Stimulated activated CD4-positive, alpha-beta T cell treated with anti-CD3 and anti-CD28 coated beads, TNF-alpha, amount 100 ng/mL, for 24 hours (primary cell): ENCODE measurements at regions not wholly inside any gene's neighbourhood (a gene's known extent, or its start where the extent isn't known, plus 50 kb on each side); places are given as distances from the start of the nearest gene placed in this dataset.
"Not testable (repeated sequence)": the region's sequence is repeated elsewhere in the genome, so short reads cannot be mapped to it uniquely, and the experiment has no call there.

Source experiments
- DNase-seq, 3 experiments: peaks; one replicate each; pipeline ENCODE4 v3.0.0-alpha.2; 2020; ENCODE audit warnings: low read depth in 3 of 3

DNA sequence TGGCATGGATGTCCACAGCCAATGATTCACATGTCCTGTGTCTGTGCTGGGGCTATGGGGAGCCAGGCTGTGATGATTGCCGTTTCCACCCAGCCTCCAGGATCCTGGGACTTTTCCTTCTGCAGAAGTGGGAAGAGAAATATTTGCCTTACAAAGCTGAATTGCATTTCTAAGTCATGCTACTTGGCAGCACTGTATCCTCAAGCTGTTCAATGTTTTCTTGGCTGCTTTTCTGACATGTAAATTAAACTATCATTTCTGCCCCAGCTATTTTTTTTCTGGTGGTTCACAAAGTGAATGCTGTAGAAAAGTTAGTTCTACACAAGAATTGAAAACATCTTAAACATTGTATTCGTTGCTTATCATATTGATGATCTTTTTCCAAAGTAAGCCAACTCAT is 51.9 kb upstream of the TCERG1L start:
- no peak for DNase-seq

DNA sequence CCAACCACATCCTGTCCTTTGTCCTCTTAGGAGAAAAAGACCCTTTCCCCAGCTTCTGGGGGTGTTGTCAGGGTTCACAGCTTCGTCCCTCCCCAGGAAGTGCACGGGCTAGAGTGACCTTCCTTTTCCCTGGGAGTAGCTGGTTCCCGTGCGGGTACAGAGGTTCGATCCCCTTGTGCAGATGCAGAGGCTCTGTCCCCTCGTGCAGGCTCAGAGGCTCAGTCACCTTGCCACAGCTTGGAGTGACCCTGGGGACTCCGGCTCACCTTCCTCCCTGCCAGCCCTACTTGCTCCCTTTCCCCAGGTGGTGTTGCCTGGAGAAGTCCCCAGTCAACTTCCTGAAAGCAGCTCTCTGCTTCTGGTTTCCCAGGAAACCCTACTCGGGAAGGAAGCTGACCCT is 60.0 kb upstream of the TCERG1L start:
- no peak for DNase-seq

DNA sequence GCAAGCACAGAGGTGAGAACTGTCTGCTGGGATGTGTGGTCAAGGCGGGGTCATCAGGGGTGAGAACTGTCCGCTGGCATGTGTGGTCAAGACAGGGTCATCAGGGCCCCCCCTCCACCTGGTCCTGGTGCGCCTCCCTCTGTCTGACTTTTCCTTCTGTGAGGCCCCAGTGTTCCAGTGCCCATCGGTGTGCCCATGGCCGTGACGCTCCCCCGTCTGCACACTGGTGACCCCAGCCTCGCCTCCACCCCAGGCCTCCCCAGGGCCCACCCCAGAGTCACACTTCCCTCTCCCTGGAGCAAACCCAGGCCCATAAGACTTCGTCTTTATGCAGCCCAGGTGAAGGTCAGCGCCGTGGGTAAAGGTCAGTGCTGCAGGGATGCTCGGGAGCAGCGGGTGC is 70.1 kb upstream of the TCERG1L start:
- no peak for DNase-seq

DNA sequence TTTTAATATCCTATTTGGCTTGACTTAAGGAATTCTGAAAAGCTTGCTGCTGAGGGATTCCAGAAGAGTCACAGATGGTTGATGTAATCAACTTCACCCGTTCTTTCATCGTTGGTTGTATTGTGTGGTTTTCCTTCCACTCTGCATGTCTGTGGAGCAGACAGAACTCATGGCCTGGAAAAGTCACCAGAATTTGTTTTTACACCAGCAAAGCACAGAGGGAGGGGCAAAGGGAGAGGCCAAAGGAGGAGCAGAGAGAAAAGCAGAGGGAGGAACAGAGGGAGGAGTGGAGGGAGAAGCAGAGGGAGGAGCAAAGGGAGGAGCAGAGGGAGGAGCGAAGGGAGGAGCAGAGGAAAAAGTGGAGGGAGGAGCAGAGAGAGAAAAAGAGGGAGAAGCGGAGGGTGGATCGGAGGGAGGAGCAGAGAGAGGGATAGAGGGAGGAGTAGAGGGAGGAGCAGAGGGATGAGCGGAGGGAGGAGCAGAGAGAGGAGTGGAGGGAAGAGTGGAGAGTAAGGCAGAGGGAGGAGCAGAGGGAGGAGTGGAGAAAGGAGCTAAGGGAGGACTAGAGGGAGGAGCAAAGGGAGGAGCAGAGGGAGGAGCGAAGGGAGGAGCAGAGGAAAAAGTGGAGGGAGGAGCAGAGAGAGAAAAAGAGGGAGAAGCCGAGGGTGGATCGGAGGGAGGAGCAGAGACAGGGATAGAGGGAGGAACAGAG is 73.8 kb upstream of the TCERG1L start:
- DNase-seq = not testable (repeated sequence)

DNA sequence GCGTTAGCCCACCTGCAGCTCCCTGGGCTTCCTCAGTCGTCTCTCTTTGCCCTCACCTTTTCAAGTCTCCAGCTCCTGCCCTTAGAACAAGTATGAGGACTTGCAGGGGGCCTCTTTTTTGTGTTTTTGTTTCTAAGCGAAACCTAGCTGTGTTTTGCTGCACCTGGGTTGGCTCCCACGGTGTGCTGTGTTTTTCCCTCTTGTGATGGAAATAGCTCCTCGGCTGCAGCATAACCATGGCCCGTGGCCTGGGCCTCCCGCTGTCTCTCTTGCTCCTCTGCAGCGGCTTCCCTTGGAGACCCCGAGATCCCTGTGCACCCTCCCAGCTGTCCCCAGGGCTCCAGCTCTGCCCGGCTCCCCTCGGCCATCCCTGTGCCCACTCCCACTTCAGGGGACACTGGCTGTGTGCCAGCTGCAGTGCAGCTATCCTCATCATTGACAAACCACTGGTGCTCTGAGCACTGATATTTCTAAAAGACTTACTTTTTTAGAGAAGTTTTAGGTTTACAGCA is 75.6 kb upstream of the TCERG1L start:
- DNase-seq = no peak

DNA sequence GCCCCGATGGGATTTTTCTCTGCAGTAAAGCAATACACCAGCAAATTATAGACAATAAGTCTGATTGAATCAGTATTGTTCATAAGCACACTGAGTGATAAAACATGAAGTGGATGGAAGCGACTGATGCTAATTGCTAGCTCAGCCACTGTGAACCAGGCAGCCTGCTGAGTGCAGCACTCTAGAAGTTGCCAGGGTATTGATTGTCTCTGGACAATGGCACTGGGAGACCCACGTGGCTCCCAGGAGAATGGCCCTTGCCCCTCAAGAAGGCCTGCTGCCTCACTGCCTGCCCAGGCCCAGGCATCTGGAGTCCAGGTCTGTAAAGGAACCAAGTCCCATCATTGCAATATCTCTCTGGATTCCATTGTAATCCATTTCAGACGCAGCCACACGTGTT is 80.4 kb upstream of the TCERG1L start:
- no peak for DNase-seq

DNA sequence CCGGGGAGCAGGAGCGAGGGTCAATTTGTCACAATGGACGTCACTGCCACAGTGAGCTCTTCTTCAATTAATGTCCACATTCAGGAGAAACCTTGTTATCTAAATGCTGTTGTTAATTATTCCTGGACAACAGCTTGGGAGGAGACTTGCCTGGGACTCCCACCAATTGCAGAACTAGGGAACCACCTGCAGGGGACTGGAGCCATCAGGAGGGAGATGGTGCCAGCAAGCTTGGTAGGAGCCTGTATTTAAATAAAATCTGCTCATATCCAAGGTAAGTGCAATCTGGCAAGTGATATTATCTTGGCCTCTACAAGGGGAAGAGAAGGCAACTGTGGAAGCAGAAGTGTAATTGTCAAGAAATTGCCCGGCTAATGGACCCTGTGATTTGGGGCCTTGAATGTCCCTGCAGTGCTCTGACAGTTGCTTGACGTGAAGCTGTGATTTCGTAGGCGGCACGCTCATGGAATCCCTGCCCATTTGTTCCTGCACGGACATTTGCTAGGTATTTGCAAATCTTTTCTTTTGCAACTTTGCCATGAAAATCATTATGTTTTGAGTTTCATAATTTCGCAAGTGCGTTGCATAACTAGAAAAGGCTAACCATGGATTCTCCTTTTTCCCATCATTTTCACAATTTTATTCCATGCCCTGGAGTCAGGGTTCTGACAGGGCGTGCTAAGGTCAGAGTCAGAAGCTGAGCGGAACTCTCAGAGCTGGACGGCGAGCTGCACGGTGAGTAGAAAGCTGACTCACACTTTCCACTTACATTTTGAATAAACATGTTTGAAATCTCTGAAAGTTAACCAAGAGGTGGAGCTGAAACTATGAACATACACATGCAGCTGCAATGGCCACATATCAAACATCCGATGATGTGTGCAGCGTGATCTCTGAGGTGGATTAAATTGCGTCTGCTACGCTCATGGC is 84.9 kb upstream of the TCERG1L start:
- DNase-seq = no peak

DNA sequence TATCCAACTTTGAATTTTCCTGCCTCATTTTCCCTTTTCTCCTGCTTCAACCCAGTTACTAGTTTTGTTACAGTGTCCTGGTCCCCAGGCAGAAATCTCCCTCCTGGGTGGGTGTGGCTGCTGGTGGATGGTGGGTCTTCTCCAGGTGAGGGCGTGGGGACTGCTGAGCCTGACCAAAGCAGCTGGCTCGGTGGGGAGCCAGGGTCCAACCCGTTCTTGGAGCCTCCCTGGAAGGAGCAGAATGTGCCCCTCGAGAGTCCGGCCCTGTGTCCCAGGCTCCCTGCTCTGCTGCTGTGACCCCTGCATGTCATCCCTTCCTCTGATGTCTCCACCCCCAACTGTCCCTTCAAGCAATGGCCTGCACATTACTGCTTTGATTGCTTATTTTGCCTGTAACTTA is 86.6 kb upstream of the TCERG1L start:
- DNase-seq = no peak

DNA sequence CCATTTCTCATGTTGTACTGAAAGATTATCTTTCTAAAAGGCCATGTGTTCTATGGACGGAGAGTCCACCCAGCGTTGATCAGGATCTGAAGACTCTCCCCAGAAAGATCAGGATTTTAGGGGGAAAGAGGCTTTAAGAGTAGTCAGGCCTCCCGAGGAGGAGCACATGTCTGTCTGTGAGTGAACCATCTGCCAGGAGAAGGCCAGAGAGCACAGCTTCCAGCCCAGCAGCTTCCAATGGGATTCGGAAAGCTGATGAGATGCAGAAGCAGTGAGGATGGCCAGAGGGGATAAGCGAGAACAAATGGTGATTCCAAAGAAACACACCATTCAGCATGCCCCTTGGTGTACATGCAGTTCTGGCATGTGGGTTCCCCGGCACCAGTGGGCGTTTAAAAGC is 88.5 kb upstream of the TCERG1L start:
- no peak for DNase-seq

DNA sequence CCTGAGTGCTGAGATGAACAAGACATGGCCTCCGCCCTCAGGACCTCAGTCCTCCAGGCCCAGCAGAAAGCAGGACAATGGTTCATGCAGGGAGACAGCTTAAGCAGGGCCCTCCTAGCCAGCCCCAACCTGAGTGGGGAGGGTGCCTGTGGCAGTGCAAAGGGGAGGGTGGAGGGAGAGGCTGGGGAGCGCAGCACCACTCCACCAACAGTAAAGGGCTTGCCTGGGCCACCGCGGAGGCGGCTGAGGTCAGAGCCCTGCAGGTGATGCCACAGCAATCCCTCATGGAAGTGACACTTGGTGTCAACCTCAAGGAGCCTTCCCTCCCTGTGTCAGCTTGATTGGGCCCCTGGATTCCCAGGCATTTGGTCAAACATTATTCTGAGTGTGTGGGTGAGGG is 89.0 kb upstream of the TCERG1L start:
- DNase-seq = no peak

DNA sequence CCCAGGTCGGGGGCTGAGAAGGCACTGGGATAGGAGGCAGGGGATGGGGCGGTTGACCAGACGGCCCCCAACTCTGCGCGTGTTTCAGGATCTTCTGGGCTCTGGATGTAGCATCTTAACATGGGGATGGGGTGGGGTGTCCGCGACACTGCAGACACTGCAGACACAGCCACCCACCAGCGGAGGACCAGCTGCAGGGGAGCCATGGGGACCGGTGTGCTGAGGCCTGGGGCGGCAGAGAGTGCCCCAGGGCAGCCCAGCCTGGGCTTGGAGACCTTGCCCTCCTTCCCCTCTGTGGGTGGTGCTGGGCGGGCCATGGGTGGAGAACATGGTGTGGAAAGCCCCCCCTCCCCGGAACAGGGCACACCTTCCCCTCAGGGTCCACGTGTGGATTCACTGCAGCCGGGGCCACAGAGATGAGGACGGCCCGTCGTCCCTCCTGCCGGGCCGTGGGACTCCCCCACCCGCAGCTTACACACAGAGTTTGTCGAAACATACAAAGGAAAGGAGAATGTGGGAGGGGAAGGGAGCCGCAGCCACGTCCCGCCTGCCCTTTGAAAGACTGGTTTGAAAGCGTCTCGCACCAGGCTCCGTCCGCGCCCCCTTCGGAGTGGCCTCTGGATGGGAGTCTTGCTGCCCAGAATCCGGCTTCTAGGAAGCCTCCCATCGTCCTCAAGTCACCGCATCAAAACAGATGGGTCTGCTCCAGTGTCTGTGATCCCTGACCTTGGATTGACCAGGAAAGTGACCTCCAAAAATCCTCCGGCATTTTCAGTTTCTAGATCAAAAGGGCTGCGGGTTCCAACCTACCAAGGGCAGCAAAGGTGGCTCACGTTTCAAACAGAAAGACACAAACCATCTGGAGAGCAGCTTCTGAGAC is 91.5 kb upstream of the TCERG1L start:
- DNase-seq = no peak

DNA sequence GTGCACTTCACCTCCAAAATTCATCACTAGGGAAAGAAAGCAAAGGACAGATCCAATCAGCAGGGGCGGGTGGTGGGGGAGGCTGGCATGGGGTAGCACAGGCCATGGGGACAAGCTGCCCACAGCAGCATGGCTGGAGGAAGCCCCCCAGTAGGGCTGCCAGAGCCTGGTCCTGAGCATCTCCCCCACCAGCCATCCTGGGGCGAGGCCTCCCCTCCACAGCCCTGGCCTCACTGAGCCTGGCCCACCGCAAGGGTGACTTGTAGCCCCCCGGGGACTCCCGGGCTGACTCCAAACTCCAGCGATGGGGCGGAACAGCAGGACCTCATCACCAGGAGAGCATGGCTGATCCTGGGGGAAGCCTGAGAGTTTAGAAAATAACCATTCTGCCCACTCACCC is 92.4 kb upstream of the TCERG1L start:
- DNase-seq = no peak

DNA sequence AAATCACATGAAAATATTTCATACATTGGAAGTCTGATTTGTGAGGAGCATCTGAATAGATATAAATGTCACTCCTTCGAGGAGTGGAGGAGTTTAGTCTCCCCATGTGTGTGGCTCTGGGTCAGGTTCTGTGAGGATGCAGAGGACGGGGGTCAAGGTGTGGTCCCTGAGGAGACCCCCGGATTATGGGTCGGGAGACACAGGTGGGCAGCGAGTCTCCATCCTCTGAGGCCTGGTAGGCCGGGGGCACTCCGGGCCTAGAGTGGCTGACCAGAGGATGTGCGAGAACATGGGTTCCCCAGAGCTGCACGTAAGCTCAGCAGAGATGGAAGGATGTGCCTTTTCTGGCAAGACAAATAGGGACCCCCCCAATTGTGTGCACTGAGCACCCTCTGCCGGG is 93.4 kb upstream of the TCERG1L start:
- DNase-seq = no peak

DNA sequence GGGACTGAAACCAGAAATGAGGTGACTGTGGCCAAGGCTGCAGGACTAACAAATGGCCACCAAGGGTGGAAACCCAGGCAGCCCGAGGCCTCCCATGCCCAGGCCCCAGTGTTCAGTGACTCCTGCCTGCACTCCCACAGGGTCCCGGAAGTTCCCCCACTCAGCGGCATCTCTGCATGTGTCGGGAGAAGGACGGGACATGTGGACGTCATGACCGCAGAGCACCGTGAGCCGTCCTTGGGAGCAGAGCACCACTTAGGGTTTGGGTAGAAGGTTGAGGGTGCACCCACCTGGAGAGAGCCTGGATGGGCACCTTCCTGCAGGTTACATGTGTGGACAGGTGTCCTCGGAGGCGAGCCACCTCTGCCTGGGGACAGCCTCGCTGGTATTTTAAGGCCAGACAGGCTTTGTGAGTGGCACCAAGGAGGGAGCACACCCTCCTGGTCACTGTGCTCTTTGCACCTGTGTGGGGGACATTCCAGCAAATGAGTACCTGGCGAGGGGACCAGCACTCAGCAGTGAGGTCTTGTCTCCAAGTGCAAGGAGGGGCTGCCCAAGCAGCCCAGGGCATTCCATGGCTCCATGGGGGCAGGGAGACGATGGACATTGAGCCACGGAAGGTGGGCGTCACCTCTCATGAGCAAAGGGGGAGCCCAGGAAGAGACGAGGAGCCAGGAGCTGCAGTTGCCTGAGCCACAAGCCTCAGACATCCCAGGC is 95.3 kb upstream of the TCERG1L start:
- no peak for DNase-seq

DNA sequence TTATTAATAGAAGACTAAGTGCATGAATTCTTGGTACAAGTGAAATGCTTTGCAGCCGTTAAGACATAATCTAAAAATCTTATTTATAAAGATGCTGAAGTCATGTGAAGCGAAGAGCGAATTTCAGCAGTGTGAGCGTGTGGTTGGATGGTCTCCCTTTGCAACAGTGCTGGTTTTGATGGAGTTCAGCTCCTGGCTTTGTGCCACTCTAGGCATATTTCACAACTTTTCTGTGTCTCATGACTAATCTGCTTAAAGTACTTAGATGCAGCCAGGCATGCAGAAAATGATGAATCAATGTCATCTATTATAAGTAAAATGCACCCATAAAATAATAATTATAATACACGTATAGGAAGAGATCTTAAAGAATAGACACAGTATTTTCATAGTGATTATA is 107.2 kb upstream of the TCERG1L start:
- no peak for DNase-seq

DNA sequence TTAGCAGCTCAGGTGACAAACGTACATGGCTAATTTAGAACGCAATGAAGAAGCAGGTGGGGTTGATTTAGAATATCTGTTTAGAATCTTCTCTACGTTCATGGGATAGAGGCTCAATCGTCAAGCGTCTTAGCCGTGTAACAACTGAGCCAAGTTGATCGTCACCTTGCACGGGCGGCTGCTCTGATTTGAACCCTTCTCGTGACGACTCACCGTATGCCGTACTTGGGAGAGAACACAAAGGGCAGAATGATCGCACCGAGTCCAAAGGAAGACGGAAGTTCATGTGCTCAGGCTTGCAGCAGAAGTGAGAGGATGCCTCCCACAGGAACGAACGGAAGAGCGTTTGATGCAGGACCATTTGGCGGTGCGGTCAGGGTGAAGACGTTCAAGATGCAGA is 108.3 kb upstream of the TCERG1L start:
- DNase-seq = no peak

DNA sequence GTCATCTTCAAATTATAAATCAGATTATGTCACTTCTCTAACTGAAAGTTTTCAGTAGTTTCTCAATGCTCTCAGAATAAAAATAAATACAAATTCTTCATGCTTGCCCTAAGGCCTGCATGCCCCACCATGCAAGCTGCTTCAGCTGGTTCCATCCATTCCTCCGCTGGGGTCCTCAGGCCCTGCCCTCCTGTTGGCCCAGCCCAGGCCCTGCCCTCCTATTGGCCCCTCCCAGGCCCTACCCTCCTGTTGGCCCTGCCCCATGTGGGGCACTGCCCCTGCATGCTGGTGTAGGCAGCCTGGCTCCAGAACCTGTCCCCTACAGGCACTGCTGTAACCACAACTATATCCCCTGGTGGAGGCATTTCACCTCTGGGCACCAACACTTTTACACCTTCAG is 109.3 kb upstream of the TCERG1L start:
- no peak for DNase-seq

DNA sequence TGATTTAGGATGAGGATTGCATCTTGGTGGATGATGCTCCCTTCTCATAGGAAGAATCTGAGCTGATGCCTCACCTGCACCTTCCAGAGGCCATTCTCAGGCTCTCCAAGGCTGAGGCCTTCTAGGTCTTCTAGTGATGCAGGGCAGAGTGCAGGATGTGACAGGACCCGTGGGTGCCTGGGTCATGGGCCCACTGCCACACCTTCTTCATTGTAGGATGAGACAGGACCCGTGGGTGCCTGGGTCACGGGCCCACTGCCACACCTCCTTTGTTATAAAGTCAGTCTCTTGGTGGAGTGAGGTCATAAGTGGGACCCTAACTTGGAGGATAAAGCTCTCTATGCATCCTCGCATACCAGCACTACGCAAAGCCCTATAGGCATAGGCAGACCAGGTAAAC is 109.9 kb upstream of the TCERG1L start:
- DNase-seq = no peak

DNA sequence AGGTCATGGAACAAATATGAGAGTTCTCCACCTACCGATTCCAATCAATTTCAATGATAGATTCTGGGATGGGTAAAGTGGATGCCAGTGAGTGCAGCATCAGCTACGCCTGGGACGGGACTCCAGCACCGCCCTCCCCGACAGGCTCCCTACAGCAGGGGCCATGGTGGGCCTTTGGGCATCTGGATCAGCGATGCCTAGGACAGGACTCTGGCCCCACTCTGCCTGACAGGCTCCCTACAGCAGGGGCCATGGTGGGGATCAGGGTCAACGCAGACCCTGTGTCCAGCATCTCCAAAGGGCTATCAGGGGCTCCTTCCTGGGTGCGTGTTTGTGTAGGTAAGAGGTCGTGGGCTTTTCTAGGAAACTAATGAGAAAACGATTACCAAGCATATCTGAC is 111.2 kb upstream of the TCERG1L start:
- DNase-seq = no peak

DNA sequence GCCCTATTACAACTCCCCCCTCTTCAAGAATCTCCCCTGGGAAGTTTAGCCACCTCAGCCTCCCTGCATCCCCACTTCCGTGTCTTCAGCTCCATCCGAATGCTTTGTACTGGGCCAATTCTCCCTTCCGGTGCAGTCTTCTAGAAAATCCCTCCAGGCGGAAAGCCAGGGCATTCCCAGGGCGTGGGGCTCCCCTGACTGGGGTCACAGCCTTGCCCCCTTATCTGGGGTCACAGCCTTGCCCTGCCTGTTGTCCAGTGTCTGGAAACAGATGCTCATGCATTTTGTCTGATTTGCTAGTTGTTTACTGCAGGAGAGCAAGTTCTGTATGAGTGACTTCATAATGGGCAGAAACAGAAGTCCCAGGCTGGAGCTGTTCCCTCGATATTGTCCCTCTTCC is 112.5 kb upstream of the TCERG1L start:
- no peak for DNase-seq

DNA sequence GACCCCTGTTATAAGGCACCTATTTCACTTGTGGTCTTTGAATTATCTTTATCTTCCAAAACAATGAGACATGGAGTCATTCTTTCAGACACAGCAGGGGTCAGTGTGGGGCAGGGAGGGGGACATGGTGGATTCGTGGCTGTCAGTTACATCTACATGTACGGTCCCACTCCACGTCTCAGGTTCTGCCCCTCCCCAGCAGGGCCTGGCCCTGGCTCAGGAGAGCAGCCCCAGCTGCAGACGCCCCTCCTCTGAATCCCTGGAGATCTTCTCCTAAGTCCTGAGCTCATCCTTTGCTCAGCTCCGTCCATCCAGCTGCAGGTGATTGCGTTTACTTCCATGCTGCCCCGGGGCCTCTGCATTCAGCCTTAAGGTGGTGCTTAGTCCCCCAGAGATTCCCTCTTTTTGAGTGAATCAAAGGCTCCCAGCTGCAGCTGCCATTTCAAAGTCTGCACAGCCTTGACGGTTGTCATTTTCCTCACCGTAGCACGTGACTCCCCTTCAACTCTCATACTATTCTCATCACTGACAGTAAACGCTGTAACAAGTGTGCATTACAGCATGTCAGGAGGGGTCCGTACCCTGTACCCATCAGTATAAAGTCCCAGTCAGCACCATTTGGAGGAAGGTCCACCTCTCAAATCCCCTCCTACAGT is 113.4 kb upstream of the TCERG1L start:
- DNase-seq = no peak
